OCI-LY7 (cell line): ENCODE measurements at regions not wholly inside any gene's neighbourhood (a gene's known extent, or its start where the extent isn't known, plus 50 kb on each side); places are given as distances from the start of the nearest gene placed in this dataset.
"Not testable (repeated sequence)": the region's sequence is repeated elsewhere in the genome, so short reads cannot be mapped to it uniquely, and the experiment has no call there.

ENCODE experiments used
- BruUV-seq: library from RNA; stranded (reverse); fragments of 400-500 nt; replicated peaks from 2 replicates; lab custom pipeline; 2021; lab: Mats Ljungman, UMichigan
- CTCF ChIA-PET: fragments of 300-600 bp; sonication (Branson Sonifier 250); formaldehyde crosslinking; loops from one replicate; lab custom pipeline; 2022; ENCODE audit warnings: antibody characterized with exemption; ENCODE audit not compliant: unreplicated experiment; lab: Charles Lee
- POLR2A ChIA-PET: fragments of 300-600 bp; sonication (Branson Sonifier 250); formaldehyde crosslinking; loops from one replicate; lab custom pipeline; 2022; ENCODE audit warnings: antibody characterized with exemption; lab: Charles Lee
- DNase-seq: peaks from one replicate; pipeline ENCODE4 v3.0.0-alpha.2; 2015; ENCODE audit warnings: low spot score
- H2AFZ ChIP-seq: fragments of 200-600 bp; sonication (generic), shearing (Covaris generic); 2 replicates; pipeline ENCODE4 v1.6.1; 2014; ENCODE audit warnings: mild to moderate bottlenecking, antibody characterized with exemption, low read length, moderate library complexity
- H3K27ac ChIP-seq: fragments of 200-600 bp; sonication (generic); 2 replicates; pipeline ENCODE4 v1.5.1; 2014; ENCODE audit warnings: mixed run types, low read depth, mild to moderate bottlenecking, moderate library complexity, low read length, inconsistent platforms; ENCODE audit not compliant: poor library complexity, severe bottlenecking
- H3K36me3 ChIP-seq: fragments of 200-600 bp; sonication (generic); 2 replicates; pipeline ENCODE4 v1.6.1; 2014; ENCODE audit warnings: mild to moderate bottlenecking, antibody characterized with exemption, low read length, moderate library complexity, mixed read lengths; ENCODE audit not compliant: insufficient read depth
- H3K4me1 ChIP-seq: fragments of 200-600 bp; sonication (generic); 2 replicates; pipeline ENCODE4 v1.5.1; 2014; ENCODE audit warnings: mild to moderate bottlenecking, low read length; ENCODE audit not compliant: insufficient read depth, poor library complexity, severe bottlenecking
- H3K4me2 ChIP-seq: fragments of 200-600 bp; sonication (generic); 2 replicates; pipeline ENCODE4 v1.6.1; 2014; ENCODE audit warnings: mild to moderate bottlenecking, low read length
- H3K4me3 ChIP-seq: fragments of 200-600 bp; sonication (generic); 2 replicates; pipeline ENCODE4 v1.5.1; 2014; ENCODE audit warnings: mild to moderate bottlenecking, low read depth, low read length; ENCODE audit not compliant: poor library complexity, severe bottlenecking
- H3K79me2 ChIP-seq: fragments of 200-600 bp; sonication (generic); 2 replicates; pipeline ENCODE4 v1.6.1; 2016; ENCODE audit warnings: low read depth, mild to moderate bottlenecking, low read length, moderate library complexity, mixed read lengths; ENCODE audit not compliant: insufficient read depth
- H3K9me2 ChIP-seq: fragments of 200-600 bp; sonication (generic); 2 replicates; pipeline ENCODE4 v1.6.1; 2016; ENCODE audit warnings: mild to moderate bottlenecking, low read length, mixed read lengths; ENCODE audit not compliant: insufficient read depth
- H3K9me3 ChIP-seq: fragments of 200-600 bp; sonication (generic); 2 replicates; pipeline ENCODE4 v1.6.1; 2014; ENCODE audit warnings: mild to moderate bottlenecking, mixed run types, low read length, mixed read lengths
- H4K20me1 ChIP-seq: fragments of 200-600 bp; sonication (generic); 2 replicates; pipeline ENCODE4 v1.6.1; 2014; ENCODE audit warnings: mild to moderate bottlenecking, antibody characterized with exemption, low read length, moderate library complexity, mixed read lengths; ENCODE audit not compliant: insufficient read depth
- CTCF ChIP-seq: fragments of 200-600 bp; sonication (generic); conservative IDR thresholded peaks from 2 replicates; pipeline ENCODE4 v1.5.1; 2014; ENCODE audit warnings: mild to moderate bottlenecking, antibody characterized with exemption, low read length, moderate library complexity, mixed read lengths
- EZH2phosphoT487 ChIP-seq: fragments of 200-600 bp; sonication (generic); IDR thresholded peaks from 2 replicates; pipeline ENCODE4 v1.6.1; 2018; ENCODE audit warnings: low read depth, borderline replicate concordance, mild to moderate bottlenecking, mixed run types, antibody characterized with exemption, low read length, moderate library complexity, mixed read lengths
- intact Hi-C: fragments of 100-400 bp; cut with micrococcal nuclease; formaldehyde crosslinking; loops from one replicate; pipeline ENCODE4 v1.10.0; 2022; ENCODE audit not compliant: unreplicated experiment

- CTCF ChIA-PET, result no interaction called here
- Histone ChIP-seq H3K9me3 (no peaks in the 10 kb centered on the region), H3K9me2 (no peaks in the 10 kb centered on the region), H3K36me3 (no peaks in the 10 kb centered on the region), H3K27ac (no peak overlapping the region), H2AFZ (no peak overlapping the region), H3K79me2 (no peaks in the 10 kb centered on the region), H3K4me1 (no peaks in the 10 kb centered on the region), H3K4me3 (no peak overlapping the region), H4K20me1 (no peaks in the 10 kb centered on the region), H3K4me2 (no peak overlapping the region)
- intact Hi-C loops, result no loop called here
- BruUV-seq, result no TSS peak
- TF ChIP-seq CTCF, result no peak
- POLR2A ChIA-PET, result no interaction called here
- no peak for DNase-seq
These were observed 138.8 kb upstream of the HMGN3 start for GRCh38 chr6:79373246-79373645.

DNA sequence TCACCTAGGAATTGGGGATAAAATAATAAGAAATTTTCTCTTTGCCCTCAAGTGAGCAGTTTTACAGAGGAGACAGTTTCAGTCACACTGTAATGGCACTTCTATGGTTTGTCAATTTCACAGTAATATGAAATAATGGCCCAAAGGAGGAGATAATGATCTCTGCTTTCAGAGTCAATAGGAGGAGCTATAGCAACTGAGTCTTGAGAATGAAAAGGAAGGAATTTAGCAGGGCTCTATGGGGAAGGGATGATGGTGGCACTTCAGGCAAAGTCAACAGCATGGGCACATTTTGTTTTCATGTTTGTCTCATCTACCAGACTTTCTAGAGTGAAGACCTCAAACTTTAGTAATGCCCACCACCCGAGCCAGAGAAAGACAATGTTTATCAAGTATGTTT, 138.3 kb upstream of the HMGN3 start:
- Histone ChIP-seq H3K27ac (no peak overlapping the region), H3K9me2 (no peaks in the 10 kb centered on the region), H4K20me1 (no peaks in the 10 kb centered on the region), H3K9me3 (no peaks in the 10 kb centered on the region), H3K4me2 (no peak overlapping the region), H2AFZ (no peak overlapping the region), H3K4me3 (no peak overlapping the region), H3K36me3 (no peaks in the 10 kb centered on the region), H3K79me2 (no peaks in the 10 kb centered on the region), H3K4me1 (no peaks in the 10 kb centered on the region)
- DNase-seq, result no peak
- no TSS peak for BruUV-seq
- TF ChIP-seq CTCF (no peak), EZH2phosphoT487 (no peak)
- intact Hi-C loops, result no loop called here
- CTCF ChIA-PET, result no interaction called here
- POLR2A ChIA-PET, result interaction anchor here (1.0 kb wide), 1 partner anchor 16 kb away, joined by 3 read pairs; no protein-coding TSS in a partner anchor

DNA sequence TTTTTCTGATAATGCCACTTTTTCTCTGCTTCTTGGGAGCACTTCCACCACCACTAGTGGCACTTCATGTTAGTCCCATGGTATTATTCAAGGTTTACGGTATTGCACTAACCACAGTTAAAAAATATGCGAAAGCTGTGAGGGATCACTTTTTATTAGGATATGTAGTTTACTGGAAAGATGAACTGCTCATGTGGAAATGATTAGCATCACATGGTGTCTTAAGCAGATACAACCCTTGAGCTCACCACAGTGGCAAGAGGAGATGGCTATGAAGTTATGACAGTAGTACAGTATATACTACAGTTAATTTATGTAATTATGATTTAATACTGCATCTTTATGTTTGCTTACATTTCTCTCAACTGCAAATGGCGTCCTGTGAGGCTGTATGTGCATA, 134.5 kb upstream of the HMGN3 start:
- Histone ChIP-seq H3K9me2 (no peaks in the 10 kb centered on the region), H3K4me3 (no peak overlapping the region), H3K79me2 (no peaks in the 10 kb centered on the region), H3K27ac (no peak overlapping the region), H3K4me2 (no peak overlapping the region), H3K4me1 (no peaks in the 10 kb centered on the region), H3K36me3 (no peaks in the 10 kb centered on the region), H4K20me1 (no peaks in the 10 kb centered on the region), H3K9me3 (no peaks in the 10 kb centered on the region), H2AFZ (no peak overlapping the region)
- DNase-seq, result no peak
- intact Hi-C loops, result no loop called here
- no TSS peak for BruUV-seq
- ChIA-PET CTCF (no interaction called here), POLR2A (no interaction called here)
- TF ChIP-seq EZH2phosphoT487, result no peak
- TF ChIP-seq CTCF, result no peak

GRCh38 chr6:79363441-79363840, 129.0 kb upstream of the HMGN3 start:
- intact Hi-C loops, H3K9me2 ChIP-seq, POLR2A ChIA-PET, H3K4me2 ChIP-seq, H2AFZ ChIP-seq, CTCF ChIA-PET, H3K27ac ChIP-seq, H3K9me3 ChIP-seq, BruUV-seq, H3K4me1 ChIP-seq, DNase-seq, H3K36me3 ChIP-seq, H4K20me1 ChIP-seq, H3K4me3 ChIP-seq, H3K79me2 ChIP-seq: not testable (repeated sequence)

GRCh38 chr6:79361074-79361473, 126.6 kb upstream of the HMGN3 start:
- POLR2A ChIA-PET, H3K9me2 ChIP-seq, H2AFZ ChIP-seq, H3K79me2 ChIP-seq, H3K4me2 ChIP-seq, CTCF ChIA-PET, H3K4me3 ChIP-seq, H3K36me3 ChIP-seq, BruUV-seq, H3K4me1 ChIP-seq, H4K20me1 ChIP-seq, H3K9me3 ChIP-seq, DNase-seq, intact Hi-C loops, H3K27ac ChIP-seq: not testable (repeated sequence)
